Naive thymus-derived CD4-positive, alpha-beta T cell (primary cell): ENCODE measurements at regions not wholly inside any gene's neighbourhood (a gene's known extent, or its start where the extent isn't known, plus 50 kb on each side); places are given as distances from the start of the nearest gene placed in this dataset.
A peak's percentile ranks its signal among the peaks of the same experiment; 100 is the strongest.

ENCODE experiments used
- ATAC-seq: fragments of 150-1000 bp; cut with Tn5 transposase; 2 replicates; pipeline ENCODE4 v1.10.0; 2021; ENCODE audit warnings: mild to moderate bottlenecking, moderate library complexity
- CTCF ChIA-PET: fragments of 350-600 bp; sonication (Branson Sonifier 250); formaldehyde crosslinking; loops from one replicate; lab custom pipeline; 2021; ENCODE audit warnings: antibody characterized with exemption; lab: Charles Lee
- POLR2A ChIA-PET: fragments of 350-600 bp; sonication (Branson Sonifier 250); formaldehyde crosslinking; loops from one replicate; lab custom pipeline; 2021; ENCODE audit warnings: antibody characterized with exemption, inconsistent platforms; lab: Charles Lee
- DNase-seq, 9 donors: peaks; one replicate each; pipeline versions ENCODE4 v3.0.0 to v3.0.0-alpha.2; 2020 to 2022; ENCODE audit warnings: mixed read lengths in 1 of 9
- H3K27ac ChIP-seq: one replicate; pipeline ENCODE4 v1.7.0; 2013; ENCODE audit warnings: mild to moderate bottlenecking, low read depth, low read length, moderate library complexity
- H3K27me3 ChIP-seq, 2 donors: one replicate each; pipeline ENCODE4 v1.7.0; 2013; ENCODE audit warnings: low read length in 2 of 2, mild to moderate bottlenecking in 2 of 2, moderate library complexity in 2 of 2; ENCODE audit not compliant: control insufficient read depth in 2 of 2, insufficient read depth in 2 of 2
- H3K36me3 ChIP-seq, 3 experiments: 1 replicate in 2 of 3; 2 replicates in 1 of 3; pipeline ENCODE4 v1.7.0; 2013; ENCODE audit warnings: low read length in 3 of 3, mild to moderate bottlenecking in 3 of 3, moderate library complexity in 1 of 3; ENCODE audit not compliant: insufficient read depth in 3 of 3, control insufficient read depth in 2 of 3
- H3K4me1 ChIP-seq, 2 donors: one replicate each; pipeline ENCODE4 v1.7.0; 2013; ENCODE audit warnings: low read length in 2 of 2, mild to moderate bottlenecking in 2 of 2, moderate library complexity in 1 of 2; ENCODE audit not compliant: control insufficient read depth in 2 of 2, insufficient read depth in 2 of 2
- H3K4me3 ChIP-seq: 2 replicates; pipeline ENCODE4 v1.7.0; 2013; ENCODE audit warnings: mild to moderate bottlenecking, low read length
- H3K9me3 ChIP-seq, 3 experiments: 1 replicate in 2 of 3; 2 replicates in 1 of 3; pipeline ENCODE4 v1.7.0; 2013; ENCODE audit warnings: low read length in 3 of 3; ENCODE audit not compliant: control insufficient read depth in 2 of 3
- H3K27ac Mint-ChIP-seq, 9 donors: one replicate each; pipeline ENCODE4 v1.8.0; 2020 to 2022; ENCODE audit warnings: mixed read lengths in 9 of 9, mild to moderate bottlenecking in 8 of 9, moderate library complexity in 5 of 9, inconsistent platforms in 2 of 9
- H3K27me3 Mint-ChIP-seq, 5 donors: one replicate each; pipeline ENCODE4 v1.8.0; 2021 to 2022; ENCODE audit warnings: mixed read lengths in 5 of 5, mild to moderate bottlenecking in 1 of 5
- H3K36me3 Mint-ChIP-seq, 5 donors: one replicate each; pipeline ENCODE4 v1.8.0; 2020 to 2022; ENCODE audit warnings: mixed read lengths in 5 of 5, mild to moderate bottlenecking in 3 of 5, inconsistent platforms in 1 of 5
- H3K4me1 Mint-ChIP-seq, 7 donors: one replicate each; pipeline ENCODE4 v1.8.0; 2020 to 2022; ENCODE audit warnings: mixed read lengths in 7 of 7, mild to moderate bottlenecking in 3 of 7, inconsistent platforms in 1 of 7
- H3K4me3 Mint-ChIP-seq, 10 donors: one replicate each; pipeline ENCODE4 v1.8.0; 2020 to 2022; ENCODE audit warnings: mild to moderate bottlenecking in 10 of 10, mixed read lengths in 10 of 10, moderate library complexity in 6 of 10, inconsistent platforms in 2 of 10
- H3K9me3 Mint-ChIP-seq, 11 donors: one replicate each; pipeline ENCODE4 v1.8.0; 2020 to 2022; ENCODE audit warnings: mixed read lengths in 11 of 11, mild to moderate bottlenecking in 4 of 11, inconsistent platforms in 1 of 11, moderate library complexity in 1 of 11
- intact Hi-C, 2 donors: fragments of 100-400 bp; cut with micrococcal nuclease; formaldehyde crosslinking; loops; one replicate each; pipeline ENCODE4 v1.15.1; 2023

DNA sequence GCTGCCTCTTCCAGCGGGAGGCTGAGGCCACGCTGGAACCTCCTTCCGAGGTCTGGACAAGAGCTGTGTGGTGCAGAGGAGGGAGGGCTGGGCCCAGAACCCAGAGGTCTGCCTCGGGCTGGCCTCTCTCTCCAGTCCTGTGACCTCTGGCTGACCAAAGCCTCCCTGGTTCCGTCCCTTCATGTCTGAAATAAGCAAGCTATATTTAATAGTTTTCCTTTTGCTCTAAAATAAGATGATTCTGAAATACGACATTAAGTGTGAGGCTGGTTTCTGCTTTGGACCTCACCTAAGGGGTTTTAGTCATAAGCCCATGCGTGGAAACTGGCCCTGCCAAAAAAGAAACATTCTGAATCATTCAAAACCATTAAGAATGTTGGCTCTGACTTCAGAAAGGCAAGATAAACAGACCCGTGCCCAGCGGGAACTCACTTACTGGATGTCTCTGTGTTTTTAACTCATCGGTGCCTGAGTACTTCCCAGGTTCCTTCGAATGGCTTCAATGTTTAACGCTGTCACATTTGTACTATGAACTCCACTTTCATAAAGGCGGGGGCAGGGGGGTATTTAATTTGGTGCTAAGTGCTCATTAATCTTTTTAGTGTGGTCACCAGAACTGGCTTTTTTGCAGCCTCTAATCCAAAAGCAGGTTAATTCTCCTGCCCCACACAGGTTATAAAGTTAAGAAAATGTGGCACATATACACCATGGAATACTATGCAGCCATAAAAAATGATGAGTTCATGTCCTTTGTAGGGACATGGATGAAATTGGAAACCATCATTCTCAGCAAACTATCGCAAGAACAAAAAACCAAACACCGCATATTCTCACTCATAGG lies 157.5 kb upstream of the KLF14 start:
- Histone ChIP-seq H3K27me3 (no peaks in the 10 kb centered on the region), H3K27ac (no peak overlapping the region), H3K9me3 (no peaks in the 10 kb centered on the region), H3K4me3 (no peak overlapping the region), H3K36me3 (peaks cover 0 to 67% (median 0%) of the 10 kb centered on the region in 3 experiments), H3K4me1 (peaks cover 10 to 26% of the 10 kb centered on the region in 2 donors)
- intact Hi-C loops, result loop anchor here in 1 of 2 donors (10.0 kb wide), 2 partner anchors 533 to 623 kb away; no protein-coding TSS in a partner anchor
- ChIA-PET POLR2A (interaction anchor here (0.6 to 0.8 kb wide), 2 partner anchors 340 to 436 kb away, joined by 3 read pairs; no protein-coding TSS in a partner anchor), CTCF (interaction anchor here (1.1 kb wide), 1 partner anchor 12 kb away, joined by 3 read pairs; no protein-coding TSS in a partner anchor)
- H3K4me1 Mint-ChIP-seq, result peaks cover 39 to 74% (median 53%) of the 10 kb centered on the region in 7 donors
- DNase-seq (no peak), ATAC-seq (no peak)
- H3K27ac Mint-ChIP-seq, result peak overlapping the region in 2 of 9 donors; percentile 23 to 25
- H3K27me3 Mint-ChIP-seq, result no peaks in the 10 kb centered on the region
- H3K9me3 Mint-ChIP-seq, result no peaks in the 10 kb centered on the region
- H3K36me3 Mint-ChIP-seq, result peaks cover 4 to 57% (median 33%) of the 10 kb centered on the region in 5 donors
- no peak overlapping the region for H3K4me3 Mint-ChIP-seq

DNA sequence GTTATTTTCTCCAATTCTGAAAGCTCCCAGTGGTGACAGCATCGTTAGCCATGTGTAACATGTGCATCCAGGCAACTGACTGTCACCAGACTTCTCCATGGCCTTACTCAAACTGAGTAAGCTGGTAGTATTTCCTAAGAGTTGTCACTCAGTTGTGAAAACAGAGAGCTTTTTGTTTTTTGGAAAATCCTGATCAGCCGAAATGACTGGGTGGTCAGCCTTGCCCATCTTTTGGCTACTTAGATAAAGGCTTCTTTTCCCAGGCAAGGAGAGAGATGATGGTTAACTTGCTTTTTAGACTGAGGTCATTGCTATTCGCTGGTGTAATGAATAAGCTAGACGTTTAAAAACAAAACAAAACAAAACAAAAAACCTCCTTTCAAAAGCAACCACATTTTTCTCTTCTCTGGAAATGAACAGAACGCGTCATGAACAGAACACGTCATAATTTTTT lies 159.5 kb upstream of the KLF14 start:
- Histone ChIP-seq H3K9me3 (no peaks in the 10 kb centered on the region), H3K4me1 (peaks cover 16 to 29% of the 10 kb centered on the region in 2 donors), H3K4me3 (no peak overlapping the region), H3K36me3 (peaks cover 0 to 61% (median 0%) of the 10 kb centered on the region in 3 experiments), H3K27ac (no peak overlapping the region), H3K27me3 (no peaks in the 10 kb centered on the region)
- ATAC-seq (no peak), DNase-seq (no peak)
- Mint-ChIP-seq H3K27me3 (no peaks in the 10 kb centered on the region), H3K27ac (peak overlapping the region in 7 of 9 donors; percentile 17 to 87 (median 82)), H3K36me3 (peaks cover 4 to 52% (median 33%) of the 10 kb centered on the region in 5 donors), H3K4me1 (peaks cover 37 to 75% (median 58%) of the 10 kb centered on the region in 7 donors), H3K9me3 (no peaks in the 10 kb centered on the region), H3K4me3 (no peak overlapping the region)
- ChIA-PET CTCF (interaction anchor here (0.6 to 1.4 kb wide), 6 partner anchors 31 to 1049 kb away, joined by 3 to 5 read pairs (median 4); no protein-coding TSS in a partner anchor), POLR2A (no interaction called here)
- intact Hi-C loops, result loop anchor here in 1 of 2 donors (10.0 kb wide), 2 partner anchors 531 to 621 kb away; no protein-coding TSS in a partner anchor

DNA sequence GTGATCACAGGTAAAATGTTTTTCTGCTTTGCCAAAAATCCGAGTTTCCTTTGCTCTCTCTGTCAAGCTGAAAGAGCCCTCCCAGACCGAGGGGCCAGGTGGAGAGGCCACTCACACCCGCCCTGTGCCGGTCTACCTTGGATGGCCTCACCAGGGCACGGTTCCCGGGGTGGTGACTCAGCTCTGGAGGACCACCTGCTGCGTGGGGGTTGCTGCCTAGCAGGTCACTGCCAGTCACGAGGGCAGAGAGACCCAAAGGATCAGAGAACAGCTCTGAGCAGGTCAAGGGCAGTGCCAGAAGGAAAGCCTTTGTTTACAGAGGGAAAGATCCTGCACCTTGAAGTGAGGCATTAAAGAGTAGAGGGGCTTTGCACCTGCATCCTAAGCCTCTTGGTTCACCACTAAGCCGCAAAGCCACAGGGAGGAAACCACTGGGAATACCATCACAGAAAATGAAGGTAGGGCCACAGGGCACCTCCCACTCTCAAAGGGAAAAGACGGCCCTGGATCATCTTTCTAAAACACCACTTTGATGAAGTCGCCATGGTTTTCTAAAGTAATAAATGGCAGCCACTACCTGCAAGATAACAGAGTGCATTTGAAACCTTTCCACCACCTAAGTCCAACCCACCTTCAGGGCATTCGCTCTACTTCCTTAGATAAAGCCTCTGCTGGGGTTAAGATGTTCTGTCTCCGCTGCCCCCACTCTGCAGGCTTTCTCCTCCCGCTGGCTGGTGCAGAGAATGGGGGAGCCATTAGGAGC lies 160.3 kb upstream of the KLF14 start:
- CTCF ChIA-PET, result interaction anchor here (0.6 to 3.4 kb wide), 6 partner anchors 12 to 146 kb away, joined by 3 to 21 read pairs (median 5); no protein-coding TSS in a partner anchor
- H3K4me1 Mint-ChIP-seq, result peaks cover 39 to 74% (median 59%) of the 10 kb centered on the region in 7 donors

DNA sequence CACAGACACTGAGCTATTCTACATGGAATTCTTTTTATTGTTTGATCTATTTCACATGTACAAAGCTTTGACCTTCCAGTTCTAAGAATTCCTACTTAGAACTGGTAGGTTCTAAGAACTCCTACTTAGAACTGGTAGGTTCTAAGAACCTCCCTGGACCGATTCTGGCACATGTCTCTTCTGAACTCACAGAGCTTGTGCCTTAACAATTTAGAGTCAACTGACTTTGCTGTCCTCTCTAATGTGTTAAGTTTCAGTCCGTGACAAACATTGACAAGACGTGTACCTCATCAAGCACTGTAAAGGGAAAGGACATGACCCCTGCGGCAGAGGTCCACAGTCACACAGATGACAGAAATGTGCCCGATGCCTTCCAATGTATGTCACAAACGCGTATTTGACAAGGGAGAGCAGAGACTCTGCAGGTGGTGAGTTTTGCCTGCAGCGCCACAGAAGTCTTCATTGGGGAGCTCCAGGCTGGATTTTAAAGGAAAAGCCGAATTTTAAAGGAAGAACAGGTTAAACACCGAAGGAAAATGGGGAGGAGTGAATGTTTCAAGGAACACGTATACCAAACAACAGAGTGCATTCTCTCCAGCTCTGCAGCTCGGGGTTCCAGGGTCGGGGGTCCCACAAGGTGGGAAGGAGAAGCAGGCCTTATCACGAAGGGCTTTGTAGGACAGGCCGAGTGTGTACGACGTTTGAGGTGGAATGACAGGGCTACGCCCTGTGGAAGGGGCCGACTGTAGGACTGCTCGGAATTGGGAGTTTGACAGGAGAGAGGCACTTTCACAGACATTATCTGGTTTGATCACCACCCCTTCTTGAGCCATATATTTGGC lies 161.1 kb upstream of the KLF14 start:
- Histone ChIP-seq H3K9me3 (no peaks in the 10 kb centered on the region), H3K27me3 (no peaks in the 10 kb centered on the region), H3K4me3 (no peak overlapping the region), H3K36me3 (peaks cover 0 to 51% (median 0%) of the 10 kb centered on the region in 3 experiments), H3K4me1 (peaks cover 16 to 29% of the 10 kb centered on the region in 2 donors), H3K27ac (no peak overlapping the region)
- DNase-seq (no peak), ATAC-seq (no peak)
- CTCF ChIA-PET, result interaction anchor here (0.6 to 3.4 kb wide), 7 partner anchors 10 to 145 kb away, joined by 3 to 21 read pairs (median 5); no protein-coding TSS in a partner anchor
- no peaks in the 10 kb centered on the region for H3K9me3 Mint-ChIP-seq
- H3K27me3 Mint-ChIP-seq, result no peaks in the 10 kb centered on the region
- peak overlapping the region in 8 of 10 donors; percentile 7 to 73 (median 52) for H3K4me3 Mint-ChIP-seq
- POLR2A ChIA-PET, result interaction anchor here (0.6 to 1.1 kb wide), 2 partner anchors 19 to 1726 kb away, joined by 3 read pairs; no protein-coding TSS in a partner anchor
- H3K27ac Mint-ChIP-seq, result peak overlapping the region; percentile 69 to 87 (median 82)
- intact Hi-C loops, result loop anchor here in 1 of 2 donors (10.0 kb wide), 2 partner anchors 530 to 620 kb away; no protein-coding TSS in a partner anchor
- H3K4me1 Mint-ChIP-seq, result peaks cover 39 to 80% (median 66%) of the 10 kb centered on the region in 7 donors
- peaks cover 4 to 57% (median 27%) of the 10 kb centered on the region in 5 donors for H3K36me3 Mint-ChIP-seq

More for the DNA sequence above, 160.3 kb upstream of the KLF14 start:
- Mint-ChIP-seq H3K9me3 (no peaks in the 10 kb centered on the region), H3K4me3 (peak overlapping the region; percentile 7 to 73 (median 44)), H3K36me3 (peaks cover 4 to 51% (median 28%) of the 10 kb centered on the region in 5 donors), H3K27me3 (no peaks in the 10 kb centered on the region), H3K27ac (peak overlapping the region; percentile 67 to 87 (median 82))
- ATAC-seq (peak; percentile 11), DNase-seq (peak in 1 of 9 donors; percentile 45)
- no peaks in the 10 kb centered on the region for H3K27me3 ChIP-seq
- H3K36me3 ChIP-seq, result peaks cover 0 to 58% (median 0%) of the 10 kb centered on the region in 3 experiments
- POLR2A ChIA-PET, result interaction anchor here (0.6 to 1.1 kb wide), 2 partner anchors 19 to 1725 kb away, joined by 3 read pairs; no protein-coding TSS in a partner anchor
- no peaks in the 10 kb centered on the region for H3K9me3 ChIP-seq
- peaks cover 16 to 29% of the 10 kb centered on the region in 2 donors for H3K4me1 ChIP-seq
- no peak overlapping the region for H3K27ac ChIP-seq
- no peak overlapping the region for H3K4me3 ChIP-seq
- intact Hi-C loops, result loop anchor here in 1 of 2 donors (10.0 kb wide), 2 partner anchors 530 to 620 kb away; no protein-coding TSS in a partner anchor

DNA sequence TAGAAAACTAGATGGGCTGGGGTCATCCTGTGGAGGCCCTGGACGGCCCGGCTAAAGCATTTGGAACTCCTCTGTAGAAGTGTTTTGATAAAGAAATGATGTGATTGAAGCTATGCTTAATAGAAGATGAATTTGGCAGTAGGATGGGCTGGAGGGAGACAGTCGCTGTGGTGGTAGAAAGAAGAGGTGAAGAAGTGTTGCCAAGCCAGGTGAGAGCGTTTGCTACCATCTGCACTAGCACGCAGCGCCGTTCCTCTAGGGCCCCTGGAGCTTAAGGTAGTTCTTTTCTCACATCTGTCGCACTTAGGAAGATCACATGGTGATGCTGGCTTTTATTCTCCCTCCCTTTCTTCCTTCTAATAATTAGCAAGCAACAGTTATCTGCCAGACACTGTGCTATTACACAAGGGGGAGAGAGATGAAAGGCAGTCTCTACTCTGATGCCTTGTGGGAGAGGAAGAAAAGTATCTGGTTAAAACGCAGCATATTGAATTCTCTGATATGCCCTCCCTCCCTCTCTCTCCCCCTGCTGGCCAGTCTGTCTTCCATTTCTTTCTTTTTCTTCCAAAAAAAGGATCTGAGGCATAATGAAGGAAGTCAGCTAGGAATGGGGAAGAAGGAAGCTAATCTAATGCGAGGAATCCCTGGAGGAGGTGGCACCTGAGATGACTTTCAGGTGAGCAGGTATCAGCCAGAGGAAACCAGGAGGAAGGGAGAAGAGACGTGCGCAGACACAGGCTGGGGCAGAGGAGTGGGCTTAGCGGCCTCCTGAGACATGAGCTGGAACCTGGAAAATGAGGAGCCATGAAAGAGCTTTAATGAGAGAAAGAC lies 162.3 kb upstream of the KLF14 start:
- Mint-ChIP-seq H3K4me1 (peaks cover 47 to 78% (median 76%) of the 10 kb centered on the region in 7 donors), H3K4me3 (peak overlapping the region in 5 of 10 donors; percentile 18 to 62 (median 53)), H3K27me3 (no peaks in the 10 kb centered on the region), H3K9me3 (no peaks in the 10 kb centered on the region), H3K36me3 (peaks cover 4 to 53% (median 24%) of the 10 kb centered on the region in 5 donors), H3K27ac (peak overlapping the region; percentile 1 to 90 (median 81))
- DNase-seq (no peak), ATAC-seq (no peak)
- ChIA-PET CTCF (interaction anchor here (0.7 to 3.4 kb wide), 37 partner anchors 8 to 611 kb away, joined by 3 to 25 read pairs (median 5); no protein-coding TSS in a partner anchor), POLR2A (interaction anchor here (0.8 to 1.6 kb wide), 3 partner anchors 10 to 18 kb away, joined by 3 to 5 read pairs (median 4); no protein-coding TSS in a partner anchor)
- no peak overlapping the region for H3K27ac ChIP-seq
- H3K4me1 ChIP-seq, result peaks cover 16 to 29% of the 10 kb centered on the region in 2 donors
- H3K9me3 ChIP-seq, result no peaks in the 10 kb centered on the region
- H3K4me3 ChIP-seq, result no peak overlapping the region
- intact Hi-C loops, result loop anchor here (2.0 to 10.0 kb wide), 5 partner anchors 47 to 619 kb away; no protein-coding TSS in a partner anchor
- H3K36me3 ChIP-seq, result peaks cover 0 to 48% (median 0%) of the 10 kb centered on the region in 3 experiments
- no peaks in the 10 kb centered on the region for H3K27me3 ChIP-seq
